A549 (cell line): ENCODE measurements at regions not wholly inside any gene's neighbourhood (a gene's known extent, or its start where the extent isn't known, plus 50 kb on each side); places are given as distances from the start of the nearest gene placed in this dataset.

Source experiments
- ATAC-seq, 2 experiments: fragments of 200-7000 bp in 1 of 2; fragments of >200 bp in 1 of 2; cut with Nextera tagmentation in 1 of 2; cut with Tn5 transposase in 1 of 2; 3 replicates each; pipeline versions ENCODE4 v1.8.0 to v1.9.1; 2018 to 2020; ENCODE audit warnings: mild to moderate bottlenecking in 1 of 2, moderate library complexity in 1 of 2
- CTCF ChIA-PET: fragments of 300-600 bp; sonication (Branson Sonifier 250); formaldehyde crosslinking; extraction: SDS; loops from one replicate; lab custom pipeline; 2021; ENCODE audit warnings: antibody characterized with exemption, inconsistent platforms; lab: Yijun Ruan, JAX
- POLR2A ChIA-PET: fragments of 350-600 bp; formaldehyde crosslinking; extraction: SDS; loops from one replicate; lab custom pipeline; 2021; ENCODE audit warnings: antibody characterized with exemption, inconsistent platforms; lab: Yijun Ruan, JAX
- DNase-seq, 2 experiments: peaks; one replicate each; pipeline versions ENCODE4 v3.0.0 to v3.0.0-alpha.2; 2011 to 2016; ENCODE audit warnings: low read depth in 1 of 2, low spot score in 1 of 2
- FAIRE-seq: peaks from 2 replicates; lab custom pipeline; 2011; peaks lifted over from hg19 to GRCh38; lab: Jason Lieb, UNC
- H3K27ac ChIP-seq, 2 experiments: fragments of >200 bp; sonication (Bioruptor Twin); formaldehyde crosslinking; 3 replicates each; pipeline ENCODE4 v1.5.1; 2016 to 2017
- H3K4me1 ChIP-seq: fragments of >200 bp; sonication (Bioruptor Twin); formaldehyde crosslinking; 3 replicates; pipeline ENCODE4 v1.6.1; 2016
- H3K4me2 ChIP-seq: fragments of >200 bp; sonication (Bioruptor Twin); formaldehyde crosslinking; 3 replicates; pipeline ENCODE4 v1.6.1; 2016
- H3K4me3 ChIP-seq: fragments of >200 bp; sonication (Bioruptor Twin); formaldehyde crosslinking; 3 replicates; pipeline ENCODE4 v1.5.1; 2016
- H3K9me3 ChIP-seq: fragments of >200 bp; sonication (Bioruptor Twin); formaldehyde crosslinking; 3 replicates; pipeline ENCODE4 v1.6.1; 2016
- CBX2 ChIP-seq: fragments of 200-600 bp; sonication (generic); IDR thresholded peaks from 2 replicates; pipeline ENCODE4 v1.6.1; 2016; ENCODE audit warnings: low read depth, mild to moderate bottlenecking, borderline replicate concordance
- CBX8 ChIP-seq: fragments of 200-600 bp; sonication (generic); IDR thresholded peaks from 2 replicates; pipeline ENCODE4 v1.6.1; 2016
- CHD4 ChIP-seq: fragments of 200-600 bp; sonication (generic); IDR thresholded peaks from 2 replicates; pipeline ENCODE4 v1.6.1; 2016; ENCODE audit warnings: antibody characterized with exemption, mild to moderate bottlenecking, borderline replicate concordance
- FOSB ChIP-seq: fragments of 250-450 bp; sonication (Bioruptor Pico); IDR thresholded peaks from 2 replicates; pipeline ENCODE4 v1.5.0; 2020; ENCODE audit warnings: mild to moderate bottlenecking, moderate library complexity
- FOSL2 ChIP-seq, 2 experiments: fragments of 450-650 bp in 1 of 2; fragments of >200 bp in 1 of 2; sonication (Bioruptor Twin) in 1 of 2; formaldehyde crosslinking; IDR thresholded peaks; 2 replicates each; pipeline versions ENCODE4 v1.5.0 to v1.6.1; 2016 to 2020; ENCODE audit warnings: mild to moderate bottlenecking in 1 of 2, moderate library complexity in 1 of 2
- HEYL ChIP-seq: fragments of 250-450 bp; sonication (Bioruptor Pico); IDR thresholded peaks from 2 replicates; pipeline ENCODE4 v1.8.0; 2021; ENCODE audit warnings: mild to moderate bottlenecking, moderate library complexity
- HOXA7 ChIP-seq: fragments of 250-450 bp; sonication (Bioruptor Pico); IDR thresholded peaks from 2 replicates; pipeline ENCODE4 v1.5.0; 2020; ENCODE audit warnings: mild to moderate bottlenecking, moderate library complexity
- HOXB13 ChIP-seq: fragments of 250-450 bp; sonication (Bioruptor Pico); IDR thresholded peaks from 2 replicates; pipeline ENCODE4 v1.5.0; 2020; ENCODE audit warnings: low read depth, mild to moderate bottlenecking, moderate library complexity
- KDM1A ChIP-seq: fragments of 200-600 bp; sonication (generic); IDR thresholded peaks from 2 replicates; pipeline ENCODE4 v1.6.1; 2016; ENCODE audit warnings: low read depth, mild to moderate bottlenecking
- MAFK ChIP-seq: fragments of 450-650 bp; IDR thresholded peaks from 2 replicates; pipeline ENCODE4 v1.6.1; 2014; ENCODE audit not compliant: partially characterized antibody
- NR3C1 ChIP-seq: fragments of >200 bp; sonication (Bioruptor Twin); formaldehyde crosslinking; IDR thresholded peaks from 3 replicates; pipeline ENCODE4 v1.6.1; 2017
- POLR2A ChIP-seq: IDR thresholded peaks from 2 replicates; pipeline ENCODE4 v1.6.1; 2012; ENCODE audit warnings: mild to moderate bottlenecking, low read length
- POLR2AphosphoS2 ChIP-seq: conservative IDR thresholded peaks from 2 replicates; pipeline ENCODE4 v1.6.1; 2012; ENCODE audit warnings: low read length, improper control_type of control experiment, inconsistent platforms
- RFX5 ChIP-seq: fragments of 450-650 bp; IDR thresholded peaks from 2 replicates; pipeline ENCODE4 v1.7.1; 2014; ENCODE audit warnings: antibody characterized with exemption, mild to moderate bottlenecking, moderate library complexity
- RNF2 ChIP-seq: fragments of 200-600 bp; sonication (generic); IDR thresholded peaks from 2 replicates; pipeline ENCODE4 v1.6.1; 2016; ENCODE audit warnings: low read depth, mild to moderate bottlenecking, antibody characterized with exemption, moderate library complexity, borderline replicate concordance
- SMC3 ChIP-seq: fragments of >200 bp; sonication (Bioruptor Twin); formaldehyde crosslinking; IDR thresholded peaks from 3 replicates; pipeline ENCODE4 v1.6.1; 2018; ENCODE audit warnings: inconsistent platforms
- TFCP2L1 ChIP-seq: fragments of 250-450 bp; sonication (Bioruptor Pico); IDR thresholded peaks from 2 replicates; pipeline ENCODE4 v1.5.0; 2021; ENCODE audit warnings: mild to moderate bottlenecking
- TP53 ChIP-seq: fragments of 250-450 bp; sonication (Bioruptor Pico); IDR thresholded peaks from 2 replicates; pipeline ENCODE4 v1.5.0; 2021; ENCODE audit warnings: mild to moderate bottlenecking, moderate library complexity
- ZC3H11A ChIP-seq: fragments of 450-650 bp; IDR thresholded peaks from 2 replicates; pipeline ENCODE4 v1.6.1; 2014; ENCODE audit warnings: antibody characterized with exemption, mild to moderate bottlenecking
- ZFP36 ChIP-seq: fragments of 450-650 bp; IDR thresholded peaks from 2 replicates; pipeline ENCODE4 v1.6.1; 2014; ENCODE audit warnings: borderline replicate concordance; ENCODE audit not compliant: partially characterized antibody
- WGBS: methylation state at CpG from one replicate; pipeline ENCODE4 v1.1.6; 2017; ENCODE audit errors: missing lambda C conversion rate; 5-methylcytosine and 5-hydroxymethylcytosine counted together
- TF ChIP-seq, protein P1 (sequence below): fragments of 200-600 bp; sonication (generic); IDR thresholded peaks from 2 replicates; pipeline ENCODE4 v1.6.1; 2016; ENCODE audit warnings: antibody characterized with exemption, mild to moderate bottlenecking, moderate library complexity
- TF ChIP-seq, protein P2 (sequence below): fragments of >200 bp; sonication (Bioruptor Twin); formaldehyde crosslinking; IDR thresholded peaks from 3 replicates; pipeline ENCODE4 v1.5.1; 2016
- TF ChIP-seq, protein P3 (sequence below): fragments of >200 bp; sonication (Bioruptor Twin); formaldehyde crosslinking; IDR thresholded peaks from 2 replicates; pipeline ENCODE4 v1.6.1; 2016
- TF ChIP-seq, protein P4 (sequence below): fragments of 250-450 bp; sonication (Bioruptor Pico); IDR thresholded peaks from 2 replicates; pipeline ENCODE4 v1.5.0; 2020; ENCODE audit warnings: low read depth, mild to moderate bottlenecking, moderate library complexity
- TF ChIP-seq, protein P5 (sequence below): IDR thresholded peaks from 2 replicates; pipeline ENCODE4 v1.6.1; 2012

DNA sequence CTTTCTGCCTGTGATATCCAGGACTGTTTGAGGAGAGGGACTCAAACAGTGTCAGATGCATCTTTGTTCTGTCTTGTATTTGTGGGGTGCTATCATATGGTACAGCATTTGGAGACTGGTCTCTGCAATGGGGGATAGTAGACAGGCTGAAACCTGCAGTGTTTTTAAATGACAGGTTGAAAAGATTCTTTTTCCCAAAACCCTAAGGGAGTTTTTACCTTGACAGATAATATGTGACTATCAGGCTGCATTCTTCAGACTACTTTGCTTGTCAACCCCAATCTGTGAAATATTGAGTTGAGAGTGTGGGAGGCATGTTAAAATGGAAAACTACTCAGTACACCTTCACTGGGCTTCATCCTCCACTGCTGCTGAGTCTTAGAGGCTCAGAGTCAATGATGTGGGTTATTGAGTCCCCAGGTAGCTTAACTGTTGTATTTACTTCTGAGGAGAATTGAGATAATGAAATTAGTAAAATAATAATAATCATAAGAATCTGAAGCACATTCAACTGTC is 274.9 kb downstream of the GASK1B start:
- ChIA-PET POLR2A (no interaction called here), CTCF (no interaction called here)
- Histone ChIP-seq H3K4me3 (no peak overlapping the region), H3K27ac (no peak overlapping the region), H3K9me3 (no peaks in the 10 kb centered on the region), H3K4me2 (no peak overlapping the region), H3K4me1 (no peaks in the 10 kb centered on the region)
- no peak for DNase-seq
- FAIRE-seq: no peak
- no peak for ATAC-seq
- TF ChIP-seq, protein P1, sequence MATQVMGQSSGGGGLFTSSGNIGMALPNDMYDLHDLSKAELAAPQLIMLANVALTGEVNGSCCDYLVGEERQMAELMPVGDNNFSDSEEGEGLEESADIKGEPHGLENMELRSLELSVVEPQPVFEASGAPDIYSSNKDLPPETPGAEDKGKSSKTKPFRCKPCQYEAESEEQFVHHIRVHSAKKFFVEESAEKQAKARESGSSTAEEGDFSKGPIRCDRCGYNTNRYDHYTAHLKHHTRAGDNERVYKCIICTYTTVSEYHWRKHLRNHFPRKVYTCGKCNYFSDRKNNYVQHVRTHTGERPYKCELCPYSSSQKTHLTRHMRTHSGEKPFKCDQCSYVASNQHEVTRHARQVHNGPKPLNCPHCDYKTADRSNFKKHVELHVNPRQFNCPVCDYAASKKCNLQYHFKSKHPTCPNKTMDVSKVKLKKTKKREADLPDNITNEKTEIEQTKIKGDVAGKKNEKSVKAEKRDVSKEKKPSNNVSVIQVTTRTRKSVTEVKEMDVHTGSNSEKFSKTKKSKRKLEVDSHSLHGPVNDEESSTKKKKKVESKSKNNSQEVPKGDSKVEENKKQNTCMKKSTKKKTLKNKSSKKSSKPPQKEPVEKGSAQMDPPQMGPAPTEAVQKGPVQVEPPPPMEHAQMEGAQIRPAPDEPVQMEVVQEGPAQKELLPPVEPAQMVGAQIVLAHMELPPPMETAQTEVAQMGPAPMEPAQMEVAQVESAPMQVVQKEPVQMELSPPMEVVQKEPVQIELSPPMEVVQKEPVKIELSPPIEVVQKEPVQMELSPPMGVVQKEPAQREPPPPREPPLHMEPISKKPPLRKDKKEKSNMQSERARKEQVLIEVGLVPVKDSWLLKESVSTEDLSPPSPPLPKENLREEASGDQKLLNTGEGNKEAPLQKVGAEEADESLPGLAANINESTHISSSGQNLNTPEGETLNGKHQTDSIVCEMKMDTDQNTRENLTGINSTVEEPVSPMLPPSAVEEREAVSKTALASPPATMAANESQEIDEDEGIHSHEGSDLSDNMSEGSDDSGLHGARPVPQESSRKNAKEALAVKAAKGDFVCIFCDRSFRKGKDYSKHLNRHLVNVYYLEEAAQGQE: no peak
- no peak for TF ChIP-seq FOSL2 (IDR thresholded peaks at IDR 0.05)
- no peak for TF ChIP-seq FOSL2 (CRISPR knock-in tag; IDR thresholded peaks at IDR 0.05)
- no peak for TF ChIP-seq ZFP36
- TF ChIP-seq KDM1A: no peak
- TF ChIP-seq HEYL (CRISPR knock-in tag): no peak
- TF ChIP-seq, protein P2, sequence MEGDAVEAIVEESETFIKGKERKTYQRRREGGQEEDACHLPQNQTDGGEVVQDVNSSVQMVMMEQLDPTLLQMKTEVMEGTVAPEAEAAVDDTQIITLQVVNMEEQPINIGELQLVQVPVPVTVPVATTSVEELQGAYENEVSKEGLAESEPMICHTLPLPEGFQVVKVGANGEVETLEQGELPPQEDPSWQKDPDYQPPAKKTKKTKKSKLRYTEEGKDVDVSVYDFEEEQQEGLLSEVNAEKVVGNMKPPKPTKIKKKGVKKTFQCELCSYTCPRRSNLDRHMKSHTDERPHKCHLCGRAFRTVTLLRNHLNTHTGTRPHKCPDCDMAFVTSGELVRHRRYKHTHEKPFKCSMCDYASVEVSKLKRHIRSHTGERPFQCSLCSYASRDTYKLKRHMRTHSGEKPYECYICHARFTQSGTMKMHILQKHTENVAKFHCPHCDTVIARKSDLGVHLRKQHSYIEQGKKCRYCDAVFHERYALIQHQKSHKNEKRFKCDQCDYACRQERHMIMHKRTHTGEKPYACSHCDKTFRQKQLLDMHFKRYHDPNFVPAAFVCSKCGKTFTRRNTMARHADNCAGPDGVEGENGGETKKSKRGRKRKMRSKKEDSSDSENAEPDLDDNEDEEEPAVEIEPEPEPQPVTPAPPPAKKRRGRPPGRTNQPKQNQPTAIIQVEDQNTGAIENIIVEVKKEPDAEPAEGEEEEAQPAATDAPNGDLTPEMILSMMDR: no peak
- TF ChIP-seq, protein P3, sequence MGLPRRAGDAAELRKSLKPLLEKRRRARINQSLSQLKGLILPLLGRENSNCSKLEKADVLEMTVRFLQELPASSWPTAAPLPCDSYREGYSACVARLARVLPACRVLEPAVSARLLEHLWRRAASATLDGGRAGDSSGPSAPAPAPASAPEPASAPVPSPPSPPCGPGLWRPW: no peak
- TF ChIP-seq HOXA7 (CRISPR knock-in tag): no peak
- no peak for TF ChIP-seq NR3C1
- no peak for TF ChIP-seq TFCP2L1 (CRISPR knock-in tag)
- TF ChIP-seq TP53 (CRISPR knock-in tag): no peak
- no peak for TF ChIP-seq POLR2A
- no peak for TF ChIP-seq CBX8
- TF ChIP-seq SMC3: no peak

DNA sequence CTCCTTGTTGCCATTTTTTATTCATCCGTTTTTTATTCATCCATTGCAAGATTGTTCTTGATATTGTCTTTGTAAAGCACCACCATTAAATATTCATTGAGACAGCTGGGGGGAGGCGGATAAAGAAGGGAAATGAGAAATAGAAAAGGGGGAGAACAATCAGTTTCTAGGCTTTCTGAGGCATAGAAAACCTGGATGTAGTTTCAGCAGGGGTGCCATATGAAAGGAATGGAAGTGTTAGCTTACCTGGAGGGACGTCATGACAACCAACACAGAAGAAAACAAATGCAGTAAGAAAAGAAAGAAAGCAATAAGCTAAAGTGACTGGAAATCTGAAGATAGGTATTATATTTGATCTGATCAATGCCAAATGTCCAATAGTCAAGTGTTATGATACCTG is 276.1 kb downstream of the GASK1B start:
- POLR2A ChIA-PET: no interaction called here

More for the DNA sequence above, 276.1 kb downstream of the GASK1B start:
- TF ChIP-seq MAFK: no peak
- TF ChIP-seq HOXB13: no peak
- TF ChIP-seq RFX5: no peak
- TF ChIP-seq, protein P4, sequence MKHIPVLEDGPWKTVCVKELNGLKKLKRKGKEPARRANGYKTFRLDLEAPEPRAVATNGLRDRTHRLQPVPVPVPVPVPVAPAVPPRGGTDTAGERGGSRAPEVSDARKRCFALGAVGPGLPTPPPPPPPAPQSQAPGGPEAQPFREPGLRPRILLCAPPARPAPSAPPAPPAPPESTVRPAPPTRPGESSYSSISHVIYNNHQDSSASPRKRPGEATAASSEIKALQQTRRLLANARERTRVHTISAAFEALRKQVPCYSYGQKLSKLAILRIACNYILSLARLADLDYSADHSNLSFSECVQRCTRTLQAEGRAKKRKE (CRISPR knock-in tag): no peak
- TF ChIP-seq CBX2: no peak
- no peak for TF ChIP-seq CHD4
- no peak for TF ChIP-seq RNF2
- TF ChIP-seq FOSB: no peak
- no peak for TF ChIP-seq ZC3H11A
- TF ChIP-seq POLR2AphosphoS2: no peak
- TF ChIP-seq, protein P5, sequence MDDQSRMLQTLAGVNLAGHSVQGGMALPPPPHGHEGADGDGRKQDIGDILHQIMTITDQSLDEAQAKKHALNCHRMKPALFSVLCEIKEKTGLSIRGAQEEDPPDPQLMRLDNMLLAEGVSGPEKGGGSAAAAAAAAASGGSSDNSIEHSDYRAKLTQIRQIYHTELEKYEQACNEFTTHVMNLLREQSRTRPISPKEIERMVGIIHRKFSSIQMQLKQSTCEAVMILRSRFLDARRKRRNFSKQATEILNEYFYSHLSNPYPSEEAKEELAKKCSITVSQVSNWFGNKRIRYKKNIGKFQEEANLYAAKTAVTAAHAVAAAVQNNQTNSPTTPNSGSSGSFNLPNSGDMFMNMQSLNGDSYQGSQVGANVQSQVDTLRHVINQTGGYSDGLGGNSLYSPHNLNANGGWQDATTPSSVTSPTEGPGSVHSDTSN: no peak
- no peak overlapping the region for H3K4me2 ChIP-seq
- no peaks in the 10 kb centered on the region for H3K9me3 ChIP-seq
- DNase-seq (no peak), FAIRE-seq (no peak), ATAC-seq (no peak)
- no peak overlapping the region for H3K4me3 ChIP-seq
- CTCF ChIA-PET: no interaction called here
- H3K27ac ChIP-seq: no peak overlapping the region
- no peaks in the 10 kb centered on the region for H3K4me1 ChIP-seq
- WGBS: 33% methylated on average over 3 of the region's 3 CpGs
